Heart left ventricle (tissue), 13 donors: ENCODE measurements at regions not wholly inside any gene's neighbourhood (a gene's known extent, or its start where the extent isn't known, plus 50 kb on each side); places are given as distances from the start of the nearest gene placed in this dataset.

Source experiments
- CTCF ChIP-seq, 12 donors: fragments of 200-600 bp; sonication (generic) in 4 of 12; IDR thresholded peaks; one replicate each; pipeline versions ENCODE4 v1.5.0 to v1.8.0; 2018 to 2022; ENCODE audit warnings: antibody characterized with exemption in 12 of 12, mild to moderate bottlenecking in 5 of 12
- POLR2A ChIP-seq, 2 donors: fragments of 450-650 bp; IDR thresholded peaks; one replicate each; pipeline ENCODE4 v1.6.1; 2017; ENCODE audit warnings: antibody characterized with exemption in 2 of 2, mild to moderate bottlenecking in 2 of 2, moderate library complexity in 2 of 2
- donor health status: ischemic (EF 13 %, LVEDD 7.1; RV severe dilation, severe dysfunction).
- donor health status: DM: no; HTN: yes; CAD: no.
- donor health status: DM: no; HTN: no; CAD: no.
- donor health status: ischemic (EF 25% LVEDD 6.9; RV normal size, moderate dysfunction).
- donor health status: ischemic (EF 25% LVEDD 5.7; RV mildly dilated, moderate dysfunction).
- donor health status: ischemic (EF 35%, LVEDD 5.7; RV mildly dilated, moderate dysfunction).
- donor health status: nonischemic (EF 11% LVEDD 7.7; RV severe dilation, severe dysfunction).
- donor health status: DM: yes; HTN: yes; CAD: no.
- donor health status: PGD.
- donor health status: ischemic (EF 29% LVEDD 5.4; RV normal size, mild dysfunction).
- donor health status: nonischemic (EF 23%, LVEDD 6.1; RV moderate dilation, normal function).

GRCh38 chr3:72317491-72317890 is 530.8 kb downstream of the SHQ1 start:
- no peak for TF ChIP-seq CTCF (IDR thresholded peaks at IDR 0.05)
- no peak for TF ChIP-seq POLR2A (IDR thresholded peaks at IDR 0.05)
